ENCODE measurements at regions not wholly inside any gene's neighbourhood (a gene's known extent, or its start where the extent isn't known, plus 50 kb on each side); places are given as distances from the start of the nearest gene placed in this dataset.

DNA sequence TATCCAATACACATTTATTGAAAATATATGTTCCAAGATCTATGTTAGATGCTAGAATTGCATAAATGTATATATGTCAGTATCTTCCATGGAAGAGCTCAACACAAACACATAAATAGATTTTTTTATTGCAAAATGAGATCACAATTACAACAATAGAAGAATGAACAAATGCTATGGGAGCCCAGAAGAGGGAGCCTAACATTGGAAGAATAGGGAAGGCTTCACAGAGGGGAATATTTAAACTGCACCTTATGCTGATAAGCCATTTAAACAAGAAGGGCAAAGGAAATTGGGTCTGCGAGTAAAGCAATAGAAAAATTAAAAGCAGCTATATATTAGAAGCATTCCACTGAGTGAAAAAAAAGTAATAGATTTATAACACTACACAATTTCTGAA lies 96.1 kb upstream of the LRRC55 start (continued):
- TF ChIP-seq, protein P1, sequence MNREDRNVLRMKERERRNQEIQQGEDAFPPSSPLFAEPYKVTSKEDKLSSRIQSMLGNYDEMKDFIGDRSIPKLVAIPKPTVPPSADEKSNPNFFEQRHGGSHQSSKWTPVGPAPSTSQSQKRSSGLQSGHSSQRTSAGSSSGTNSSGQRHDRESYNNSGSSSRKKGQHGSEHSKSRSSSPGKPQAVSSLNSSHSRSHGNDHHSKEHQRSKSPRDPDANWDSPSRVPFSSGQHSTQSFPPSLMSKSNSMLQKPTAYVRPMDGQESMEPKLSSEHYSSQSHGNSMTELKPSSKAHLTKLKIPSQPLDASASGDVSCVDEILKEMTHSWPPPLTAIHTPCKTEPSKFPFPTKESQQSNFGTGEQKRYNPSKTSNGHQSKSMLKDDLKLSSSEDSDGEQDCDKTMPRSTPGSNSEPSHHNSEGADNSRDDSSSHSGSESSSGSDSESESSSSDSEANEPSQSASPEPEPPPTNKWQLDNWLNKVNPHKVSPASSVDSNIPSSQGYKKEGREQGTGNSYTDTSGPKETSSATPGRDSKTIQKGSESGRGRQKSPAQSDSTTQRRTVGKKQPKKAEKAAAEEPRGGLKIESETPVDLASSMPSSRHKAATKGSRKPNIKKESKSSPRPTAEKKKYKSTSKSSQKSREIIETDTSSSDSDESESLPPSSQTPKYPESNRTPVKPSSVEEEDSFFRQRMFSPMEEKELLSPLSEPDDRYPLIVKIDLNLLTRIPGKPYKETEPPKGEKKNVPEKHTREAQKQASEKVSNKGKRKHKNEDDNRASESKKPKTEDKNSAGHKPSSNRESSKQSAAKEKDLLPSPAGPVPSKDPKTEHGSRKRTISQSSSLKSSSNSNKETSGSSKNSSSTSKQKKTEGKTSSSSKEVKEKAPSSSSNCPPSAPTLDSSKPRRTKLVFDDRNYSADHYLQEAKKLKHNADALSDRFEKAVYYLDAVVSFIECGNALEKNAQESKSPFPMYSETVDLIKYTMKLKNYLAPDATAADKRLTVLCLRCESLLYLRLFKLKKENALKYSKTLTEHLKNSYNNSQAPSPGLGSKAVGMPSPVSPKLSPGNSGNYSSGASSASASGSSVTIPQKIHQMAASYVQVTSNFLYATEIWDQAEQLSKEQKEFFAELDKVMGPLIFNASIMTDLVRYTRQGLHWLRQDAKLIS (CRISPR knock-in tag; IDR thresholded peaks at IDR 0.05): no peak
- no peak for TF ChIP-seq SAFB2 (IDR thresholded peaks at IDR 0.05; ENCODE audit: borderline replicate concordance, low read depth, low read length, severe bottlenecking)
- no peak for TF ChIP-seq ZBTB1 (CRISPR knock-in tag; IDR thresholded peaks at IDR 0.05; ENCODE audit: borderline replicate concordance, low read depth)
- TF ChIP-seq, protein P2, sequence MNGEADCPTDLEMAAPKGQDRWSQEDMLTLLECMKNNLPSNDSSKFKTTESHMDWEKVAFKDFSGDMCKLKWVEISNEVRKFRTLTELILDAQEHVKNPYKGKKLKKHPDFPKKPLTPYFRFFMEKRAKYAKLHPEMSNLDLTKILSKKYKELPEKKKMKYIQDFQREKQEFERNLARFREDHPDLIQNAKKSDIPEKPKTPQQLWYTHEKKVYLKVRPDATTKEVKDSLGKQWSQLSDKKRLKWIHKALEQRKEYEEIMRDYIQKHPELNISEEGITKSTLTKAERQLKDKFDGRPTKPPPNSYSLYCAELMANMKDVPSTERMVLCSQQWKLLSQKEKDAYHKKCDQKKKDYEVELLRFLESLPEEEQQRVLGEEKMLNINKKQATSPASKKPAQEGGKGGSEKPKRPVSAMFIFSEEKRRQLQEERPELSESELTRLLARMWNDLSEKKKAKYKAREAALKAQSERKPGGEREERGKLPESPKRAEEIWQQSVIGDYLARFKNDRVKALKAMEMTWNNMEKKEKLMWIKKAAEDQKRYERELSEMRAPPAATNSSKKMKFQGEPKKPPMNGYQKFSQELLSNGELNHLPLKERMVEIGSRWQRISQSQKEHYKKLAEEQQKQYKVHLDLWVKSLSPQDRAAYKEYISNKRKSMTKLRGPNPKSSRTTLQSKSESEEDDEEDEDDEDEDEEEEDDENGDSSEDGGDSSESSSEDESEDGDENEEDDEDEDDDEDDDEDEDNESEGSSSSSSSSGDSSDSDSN (IDR thresholded peaks at IDR 0.05; ENCODE audit: borderline replicate concordance in 1 of 2, low read depth in 2 of 2, low read length in 2 of 2): no peak
- TF ChIP-seq FOXP1 (CRISPR knock-in tag; IDR thresholded peaks at IDR 0.05): no peak
- TF ChIP-seq CBFA2T3 (IDR thresholded peaks at IDR 0.05): no peak
- no peak for TF ChIP-seq ZC3H8 (IDR thresholded peaks at IDR 0.05)
- TF ChIP-seq ZNF589 (CRISPR knock-in tag; IDR thresholded peaks at IDR 0.05; ENCODE audit: low read depth): no peak
- no peak for TF ChIP-seq ZNF785 (CRISPR knock-in tag; IDR thresholded peaks at IDR 0.05)
- no peak for TF ChIP-seq HNRNPL (IDR thresholded peaks at IDR 0.05; ENCODE audit: low read depth, low read length)
- TF ChIP-seq, protein P3, sequence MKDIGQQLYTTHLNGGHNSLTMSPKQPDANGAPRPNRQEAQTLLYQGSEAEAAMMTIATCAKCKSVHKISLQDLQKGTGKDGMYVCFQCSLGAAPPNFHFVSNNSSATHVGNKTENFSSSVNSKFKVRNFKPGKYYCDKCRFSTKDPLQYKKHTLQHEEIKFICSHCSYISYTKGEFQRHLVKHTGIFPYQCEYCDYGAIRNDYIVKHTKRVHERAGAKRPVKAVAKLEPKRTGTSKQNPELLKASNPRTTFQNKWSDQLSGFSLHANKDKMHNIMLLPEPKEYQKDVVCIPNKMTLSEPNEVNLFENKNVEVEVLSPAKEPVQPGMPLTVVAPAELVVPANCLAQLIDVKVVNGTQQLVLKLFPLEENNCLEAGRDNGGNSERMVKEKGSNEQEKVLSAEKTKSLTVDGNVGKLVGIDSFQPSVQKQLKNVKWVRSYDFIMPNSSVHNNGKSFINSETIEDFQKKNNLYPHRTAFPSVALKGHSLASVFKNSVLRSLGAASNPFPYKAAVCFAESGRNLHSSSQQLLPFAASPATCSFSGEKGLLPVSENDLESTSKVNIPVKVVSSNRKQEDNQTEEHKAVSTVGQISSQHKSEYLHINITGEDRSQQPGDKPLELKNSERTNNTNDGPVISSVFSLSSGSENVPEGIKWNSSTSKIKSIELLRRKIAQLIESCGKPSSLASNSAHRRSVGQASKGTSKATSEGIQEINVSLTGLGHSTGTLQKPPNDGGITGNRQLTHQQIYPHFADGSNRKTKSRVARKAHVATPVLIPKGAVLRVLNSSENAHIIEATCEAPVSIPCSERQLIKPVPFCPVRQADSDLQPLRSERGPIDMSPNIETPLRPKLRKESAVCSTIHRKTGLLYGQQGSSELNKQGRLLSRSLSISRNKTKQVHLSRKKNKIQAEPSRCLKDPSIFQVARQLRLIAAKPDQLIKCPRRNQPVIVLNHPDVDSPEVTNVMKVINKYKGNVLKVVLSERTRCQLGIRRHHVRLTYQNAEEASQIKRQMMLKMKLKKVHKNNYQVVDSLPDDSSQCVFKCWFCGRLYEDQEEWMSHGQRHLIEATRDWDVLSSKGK (CRISPR knock-in tag; IDR thresholded peaks at IDR 0.05): no peak
- TF ChIP-seq WHSC1 (IDR thresholded peaks at IDR 0.05; ENCODE audit: low read length): no peak
